HepG2 (cell line): ENCODE measurements at regions not wholly inside any gene's neighbourhood (a gene's known extent, or its start where the extent isn't known, plus 50 kb on each side); places are given as distances from the start of the nearest gene placed in this dataset.

Experiments
- ATAC-seq: fragments of 200-7000 bp; cut with Tn5 transposase; 3 replicates; pipeline ENCODE4 v1.9.1; 2020; ENCODE audit warnings: mild to moderate bottlenecking, moderate library complexity
- BruUV-seq: library from RNA; stranded (reverse); fragments of 400-500 nt; replicated peaks from 2 replicates; lab custom pipeline; 2021; lab: Mats Ljungman, UMichigan
- CTCF ChIA-PET: fragments of 300-600 bp; formaldehyde crosslinking; extraction: SDS; loops from one replicate; lab custom pipeline; 2021; ENCODE audit warnings: low total read pairs, inconsistent platforms, low intra/inter-chr PET ratio; lab: Yijun Ruan, JAX
- POLR2A ChIA-PET: fragments of 350-600 bp; sonication (Branson Sonifier 250); formaldehyde crosslinking; loops from one replicate; lab custom pipeline; 2020; ENCODE audit warnings: antibody characterized with exemption, inconsistent platforms; lab: Yijun Ruan, JAX
- DNase-seq: peaks from one replicate; pipeline ENCODE4 v3.0.0-alpha.2; 2015; ENCODE audit warnings: low spot score
- FAIRE-seq: peaks from 3 replicates; lab custom pipeline; 2011; peaks lifted over from hg19 to GRCh38; lab: Jason Lieb, UNC
- H2AFZ ChIP-seq: one replicate; pipeline ENCODE4 v1.6.1; 2011; ENCODE audit warnings: low read length, inconsistent platforms
- H3K27ac ChIP-seq: fragments of 300-600 bp; 3 replicates; pipeline ENCODE4 v1.8.0; 2011; ENCODE audit warnings: mixed run types, mild to moderate bottlenecking, mixed read lengths, low read length, inconsistent platforms; ENCODE audit not compliant: insufficient read depth; ENCODE audit errors: extremely low read length
- H3K27me3 ChIP-seq, 2 experiments: fragments of 200-600 bp in 1 of 2; 2 replicates in 1 of 2; 3 replicates in 1 of 2; pipeline versions ENCODE4 v1.6.0 to v1.8.0; 2011; ENCODE audit warnings: low read length in 2 of 2, mild to moderate bottlenecking in 2 of 2, moderate library complexity in 2 of 2, inconsistent platforms in 1 of 2; ENCODE audit not compliant: insufficient read depth in 2 of 2, control insufficient read depth in 1 of 2
- H3K36me3 ChIP-seq, 2 experiments: fragments of 200-600 bp in 1 of 2; replicated peaks in 1 of 2; 2 replicates in 1 of 2; 3 replicates in 1 of 2; pipeline versions ENCODE4 v1.5.1 to v1.8.0; 2011; ENCODE audit warnings: low read length in 2 of 2, inconsistent platforms in 1 of 2; ENCODE audit not compliant: insufficient read depth in 2 of 2, control insufficient read depth in 1 of 2
- H3K4me1 ChIP-seq: 2 replicates; pipeline ENCODE4 v1.5.1; 2012; ENCODE audit warnings: low read length, inconsistent platforms; ENCODE audit not compliant: insufficient read depth
- H3K4me2 ChIP-seq: 2 replicates; pipeline ENCODE4 v1.6.0; 2011; ENCODE audit warnings: low read depth, low read length, inconsistent platforms
- H3K4me3 ChIP-seq, 3 experiments: fragments of 200-600 bp in 1 of 3; sonication (generic), shearing (Covaris generic) in 1 of 3; replicated peaks in 1 of 3; 2 replicates each; pipeline ENCODE4 v1.5.1; 2011 to 2016; ENCODE audit warnings: low read length in 3 of 3, inconsistent platforms in 2 of 3, low read depth in 2 of 3, mild to moderate bottlenecking in 2 of 3, control low read depth in 1 of 3, mixed read lengths in 1 of 3; ENCODE audit not compliant: insufficient read depth in 1 of 3
- H3K79me2 ChIP-seq: one replicate; pipeline ENCODE4 v1.6.1; 2011; ENCODE audit warnings: low read length, inconsistent platforms; ENCODE audit not compliant: insufficient read depth
- H3K9ac ChIP-seq: 2 replicates; pipeline ENCODE4 v1.6.0; 2011; ENCODE audit warnings: mild to moderate bottlenecking, low read depth, low read length, inconsistent platforms; ENCODE audit not compliant: insufficient read depth
- H3K9me3 ChIP-seq: 2 replicates; pipeline ENCODE4 v1.5.1; 2012; ENCODE audit warnings: mild to moderate bottlenecking, low read length
- H4K20me1 ChIP-seq: 2 replicates; pipeline ENCODE4 v1.6.0; 2011; ENCODE audit warnings: inconsistent platforms, mild to moderate bottlenecking, low read length, moderate library complexity; ENCODE audit not compliant: insufficient read depth
- ATF7 ChIP-seq, 2 experiments: fragments of 450-650 bp in 1 of 2; sonication (generic) in 1 of 2; formaldehyde crosslinking in 1 of 2; IDR thresholded peaks; 2 replicates each; pipeline versions ENCODE4 v1.4.0 to v1.6.1; 2016 to 2020; ENCODE audit warnings: antibody characterized with exemption in 1 of 2, mild to moderate bottlenecking in 1 of 2, missing genetic modification reagents in 1 of 2
- CREB1 ChIP-seq, 2 experiments: fragments of 450-650 bp in 1 of 2; IDR thresholded peaks; 2 replicates each; pipeline ENCODE4 v1.6.1; 2016 to 2017; ENCODE audit warnings: control low read depth in 1 of 2, mild to moderate bottlenecking in 1 of 2, missing compliant biosample characterization in 1 of 2, missing genetic modification characterization in 1 of 2
- GATAD1 ChIP-seq: IDR thresholded peaks from 2 replicates; pipeline ENCODE4 v1.6.1; 2016; ENCODE audit warnings: missing genetic modification reagents, missing compliant biosample characterization
- GTF3A ChIP-seq: sonication (generic); formaldehyde crosslinking; conservative IDR thresholded peaks from 2 replicates; pipeline ENCODE4 v1.4.0; 2020; ENCODE audit warnings: mild to moderate bottlenecking, missing genetic modification reagents
- HDAC6 ChIP-seq: fragments of 200-600 bp; sonication (generic); IDR thresholded peaks from 2 replicates; pipeline ENCODE4 v1.7.0; 2017; ENCODE audit warnings: mild to moderate bottlenecking, antibody characterized with exemption, low read length, low read depth
- HMGA1 ChIP-seq: sonication (generic); formaldehyde crosslinking; conservative IDR thresholded peaks from 2 replicates; pipeline ENCODE4 v1.4.0; 2020; ENCODE audit warnings: missing genetic modification reagents
- JUNB ChIP-seq: sonication (generic); formaldehyde crosslinking; IDR thresholded peaks from 2 replicates; pipeline ENCODE4 v1.8.0; 2022; ENCODE audit warnings: missing genetic modification reagents, mild to moderate bottlenecking, borderline replicate concordance
- MAFG ChIP-seq: sonication (generic); formaldehyde crosslinking; IDR thresholded peaks from 2 replicates; pipeline ENCODE4 v1.5.1; 2020; ENCODE audit warnings: mild to moderate bottlenecking, missing genetic modification reagents
- NFIC ChIP-seq: IDR thresholded peaks from 2 replicates; pipeline ENCODE4 v1.6.1; 2012; ENCODE audit warnings: mild to moderate bottlenecking, low read length, inconsistent platforms
- NFKB2 ChIP-seq: sonication (generic); formaldehyde crosslinking; IDR thresholded peaks from 2 replicates; pipeline ENCODE4 v1.4.0; 2020; ENCODE audit warnings: missing genetic modification reagents, borderline replicate concordance
- PHF21A ChIP-seq: sonication (generic); formaldehyde crosslinking; IDR thresholded peaks from 2 replicates; pipeline ENCODE4 v1.5.0; 2020; ENCODE audit warnings: mild to moderate bottlenecking, missing genetic modification reagents
- PLSCR1 ChIP-seq: sonication (generic); formaldehyde crosslinking; IDR thresholded peaks from 2 replicates; pipeline ENCODE4 v1.5.0; 2020; ENCODE audit warnings: missing genetic modification reagents, mild to moderate bottlenecking, borderline replicate concordance
- POLR2AphosphoS2 ChIP-seq: IDR thresholded peaks from 2 replicates; pipeline ENCODE4 v1.6.1; 2011; ENCODE audit warnings: low read depth, low read length, improper control_type of control experiment
- SP4 ChIP-seq: sonication (generic); formaldehyde crosslinking; IDR thresholded peaks from 2 replicates; pipeline ENCODE4 v1.8.1; 2023; ENCODE audit warnings: mild to moderate bottlenecking, missing genetic modification reagents
- SPEN ChIP-seq: sonication (generic); formaldehyde crosslinking; IDR thresholded peaks from 2 replicates; pipeline ENCODE4 v1.5.1; 2020; ENCODE audit warnings: low read depth, mild to moderate bottlenecking, missing genetic modification reagents
- ZFP36L2 ChIP-seq: sonication (generic); formaldehyde crosslinking; IDR thresholded peaks from 2 replicates; pipeline ENCODE4 v1.4.0; 2020; ENCODE audit warnings: missing genetic modification reagents
- ZFYVE20 ChIP-seq: sonication (generic); formaldehyde crosslinking; IDR thresholded peaks from 2 replicates; pipeline ENCODE4 v1.8.0; 2023; ENCODE audit warnings: low read depth, mild to moderate bottlenecking, moderate library complexity, missing genetic modification reagents, borderline replicate concordance
- ZNF713 ChIP-seq: sonication (generic); formaldehyde crosslinking; IDR thresholded peaks from 2 replicates; pipeline ENCODE4 v1.4.0; 2020; ENCODE audit warnings: mild to moderate bottlenecking, missing genetic modification reagents
- ZNF772 ChIP-seq: sonication (generic); formaldehyde crosslinking; IDR thresholded peaks from 2 replicates; pipeline ENCODE4 v1.5.0; 2020; ENCODE audit warnings: mild to moderate bottlenecking, missing genetic modification reagents
- ZSCAN22 ChIP-seq: sonication (generic); formaldehyde crosslinking; IDR thresholded peaks from 2 replicates; pipeline ENCODE4 v1.4.0; 2020; ENCODE audit warnings: mild to moderate bottlenecking, missing genetic modification reagents
- ZSCAN30 ChIP-seq: sonication (generic); formaldehyde crosslinking; IDR thresholded peaks from 2 replicates; pipeline ENCODE4 v1.5.0; 2020; ENCODE audit warnings: mild to moderate bottlenecking, missing genetic modification reagents
- WGBS: methylation state at CpG from one replicate; pipeline ENCODE4 v1.1.6; 2017; ENCODE audit warnings: low lambda C conversion rate; 5-methylcytosine and 5-hydroxymethylcytosine counted together
- in situ Hi-C: cut with HindIII; loops from 2 replicates; pipeline ENCODE4 v1.10.0; 2017; ENCODE audit warnings: low pct_unique_long_range_greater_than_20kb; ENCODE audit not compliant: extremely low pct_ligation_motif_present
- intact Hi-C: fragments of 100-400 bp; cut with micrococcal nuclease; formaldehyde crosslinking; loops from one replicate; pipeline ENCODE4 v1.10.0; 2022; ENCODE audit not compliant: unreplicated experiment

GRCh38 chr13:105971738-105972137 lies 563.7 kb downstream of the EFNB2 start (continued):
- TF ChIP-seq PLSCR1 (CRISPR knock-in tag), result no peak
- TF ChIP-seq SP4 (CRISPR knock-in tag), result no peak
- TF ChIP-seq ZNF713 (CRISPR knock-in tag), result no peak
- no peak for TF ChIP-seq NFKB2 (CRISPR knock-in tag)
- TF ChIP-seq ZNF772 (CRISPR knock-in tag), result no peak
- TF ChIP-seq, all 625 proteins: peak for 0

- H3K27me3 ChIP-seq, result no peaks in the 10 kb centered on the region; a peak in 1 of 5 replicates
- no peak overlapping the region for H3K9ac ChIP-seq
- H3K4me3 ChIP-seq, result no peak overlapping the region
- H3K4me2 ChIP-seq, result no peak overlapping the region
- ChIA-PET POLR2A (no interaction called here), CTCF (no interaction called here)
- H3K27ac ChIP-seq, result no peak overlapping the region
- no peaks in the 10 kb centered on the region for H3K36me3 ChIP-seq
- in situ Hi-C loops, result no loop called here
- no peaks in the 10 kb centered on the region for H4K20me1 ChIP-seq
- no peak overlapping the region for H2AFZ ChIP-seq
- no peaks in the 10 kb centered on the region for H3K79me2 ChIP-seq
- no TSS peak for BruUV-seq
- no peak for TF ChIP-seq GATAD1 (CRISPR knock-in tag)
- TF ChIP-seq GTF3A (CRISPR knock-in tag), result no peak
- TF ChIP-seq ZSCAN22 (CRISPR knock-in tag), result no peak
- TF ChIP-seq ATF7 (IDR thresholded peaks at IDR 0.05), result peak; percentile 94
- no peak for TF ChIP-seq ATF7 (CRISPR knock-in tag; IDR thresholded peaks at IDR 0.05)
- no peak for TF ChIP-seq ZSCAN30
- TF ChIP-seq CREB1 (IDR thresholded peaks at IDR 0.05), result peak; percentile 97
- no peak for TF ChIP-seq CREB1 (CRISPR knock-in tag; IDR thresholded peaks at IDR 0.05)
- no peak for TF ChIP-seq HDAC6
- TF ChIP-seq HMGA1 (CRISPR knock-in tag), result no peak
- TF ChIP-seq SPEN (CRISPR knock-in tag), result no peak
- TF ChIP-seq JUNB, result no peak
- TF ChIP-seq MAFG (CRISPR knock-in tag), result no peak
- TF ChIP-seq ZFYVE20 (CRISPR knock-in tag), result no peak
- TF ChIP-seq POLR2AphosphoS2, result no peak
- TF ChIP-seq PHF21A, result no peak
- no peak for TF ChIP-seq NFIC
- TF ChIP-seq ZFP36L2 (CRISPR knock-in tag), result no peak
- intact Hi-C loops, result no loop called here
- DNase-seq (no peak), ATAC-seq (no peak), FAIRE-seq (no peak)
- 31% methylated on average over 4 of the region's 4 CpGs for WGBS
- H3K9me3 ChIP-seq, result peaks cover 6% of the 10 kb centered on the region
- H3K4me1 ChIP-seq, result no peaks in the 10 kb centered on the region
These were observed 564.1 kb downstream of the EFNB2 start for GRCh38 chr13:105971312-105971711.
